SK-N-SH (cell line): ENCODE measurements at regions not wholly inside any gene's neighbourhood (a gene's known extent, or its start where the extent isn't known, plus 50 kb on each side); places are given as distances from the start of the nearest gene placed in this dataset.

Source experiments
- ELF1 ChIP-seq: IDR thresholded peaks from 2 replicates; pipeline ENCODE4 v1.4.0; 2012
- EP300 ChIP-seq, 2 experiments: IDR thresholded peaks; 2 replicates each; pipeline versions ENCODE4 v1.4.0 to v1.6.1; 2012; ENCODE audit warnings: borderline replicate concordance in 1 of 2, low read depth in 1 of 2, low read length in 1 of 2
- EZH2phosphoT487 ChIP-seq: fragments of 200-600 bp; sonication (generic); IDR thresholded peaks from 2 replicates; pipeline ENCODE4 v1.6.1; 2017; ENCODE audit warnings: low read depth, mixed run types, mild to moderate bottlenecking, antibody characterized with exemption, moderate library complexity, borderline replicate concordance
- FOXJ3 ChIP-seq: sonication (generic); formaldehyde crosslinking; IDR thresholded peaks from 2 replicates; pipeline ENCODE4 v1.5.1; 2020; ENCODE audit warnings: mild to moderate bottlenecking, missing genetic modification reagents
- FOXM1 ChIP-seq: IDR thresholded peaks from 2 replicates; pipeline ENCODE4 v1.4.0; 2012; ENCODE audit warnings: low read depth, mild to moderate bottlenecking
- GATA2 ChIP-seq: sonication (generic); formaldehyde crosslinking; IDR thresholded peaks from 2 replicates; pipeline ENCODE4 v1.5.0; 2020; ENCODE audit warnings: mild to moderate bottlenecking, missing genetic modification reagents
- IRF3 ChIP-seq: fragments of 150-350 bp; IDR thresholded peaks from 2 replicates; pipeline ENCODE4 v1.6.1; 2016; ENCODE audit warnings: mild to moderate bottlenecking, low read depth, low read length
- JUND ChIP-seq: IDR thresholded peaks from 2 replicates; pipeline ENCODE4 v1.4.0; 2012
- MAX ChIP-seq: IDR thresholded peaks from 2 replicates; pipeline ENCODE4 v1.4.0; 2012; ENCODE audit warnings: low read depth
- NFIC ChIP-seq: IDR thresholded peaks from 2 replicates; pipeline ENCODE4 v1.4.0; 2012; ENCODE audit warnings: borderline replicate concordance
- PBX3 ChIP-seq: IDR thresholded peaks from 2 replicates; pipeline ENCODE4; 2012
- RCOR1 ChIP-seq: fragments of 150-350 bp; IDR thresholded peaks from 2 replicates; pipeline ENCODE4 v1.6.1; 2017; ENCODE audit warnings: antibody characterized with exemption, low read length
- RFX5 ChIP-seq: IDR thresholded peaks from 2 replicates; pipeline ENCODE4 v1.6.1; 2012; ENCODE audit warnings: mild to moderate bottlenecking, improper control_type of control experiment, low read length
- RXRA ChIP-seq: IDR thresholded peaks from 2 replicates; pipeline ENCODE4 v1.4.0; 2012; ENCODE audit warnings: low read depth, mild to moderate bottlenecking, borderline replicate concordance
- SIN3A ChIP-seq: IDR thresholded peaks from 2 replicates; pipeline ENCODE4 v1.6.1; 2012; ENCODE audit warnings: low read depth, mild to moderate bottlenecking, low read length, moderate library complexity, borderline replicate concordance
- TCF12 ChIP-seq: IDR thresholded peaks from 2 replicates; pipeline ENCODE4 v1.4.0; 2012
- TEAD4 ChIP-seq: IDR thresholded peaks from 2 replicates; pipeline ENCODE4 v1.4.0; 2012; ENCODE audit warnings: mild to moderate bottlenecking, borderline replicate concordance; ENCODE audit not compliant: insufficient read depth
- USF2 ChIP-seq: fragments of 150-350 bp; IDR thresholded peaks from 2 replicates; pipeline ENCODE4 v1.6.1; 2017; ENCODE audit warnings: antibody characterized with exemption, low read length, low read depth, borderline replicate concordance
- TF ChIP-seq, protein P1 (sequence below): IDR thresholded peaks from 2 replicates; pipeline ENCODE4 v1.6.1; 2012; ENCODE audit warnings: mild to moderate bottlenecking, low read depth, low read length, moderate library complexity

DNA sequence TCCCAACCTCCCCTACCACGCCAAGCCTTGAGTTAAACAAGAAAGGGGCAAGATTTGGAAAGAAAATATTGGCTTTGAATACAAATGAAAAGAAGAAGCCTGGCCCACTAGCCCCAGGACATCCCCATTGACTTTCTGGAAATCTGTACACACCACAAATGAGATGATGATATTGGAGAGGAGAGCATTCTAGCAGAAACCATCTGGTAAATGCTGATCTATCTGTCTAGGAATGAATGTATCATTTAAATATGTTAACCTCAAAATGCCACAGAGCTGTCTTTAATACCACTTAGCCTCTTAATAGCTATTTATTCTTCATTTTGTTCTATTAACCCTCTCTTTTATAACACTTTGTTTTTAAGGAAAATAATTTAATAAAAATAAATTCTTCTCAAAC lies 270.2 kb upstream of the PDE4D start (continued):
- TF ChIP-seq EP300 (IDR thresholded peaks at IDR 0.05; ENCODE audit: borderline replicate concordance in 1 of 2, low read depth in 1 of 2, low read length in 1 of 2) (no peak), GATA2 (CRISPR knock-in tag) (no peak), SIN3A (no peak), EZH2phosphoT487 (no peak), IRF3 (no peak), TCF12 (peak; percentile 71), NFIC (no peak; the same call in 1 of the 2 replicates), RFX5 (no peak), MAX (no peak), TEAD4 (0 out of 2 replicates have a peak, but pooled peaks have one; percentile 30), PBX3 (peak; percentile 39), USF2 (no peak), ELF1 (no peak), JUND (peak; percentile 38; the same call in 1 of the 2 replicates), FOXJ3 (CRISPR knock-in tag) (no peak), RXRA (no peak), RCOR1 (no peak), FOXM1 (no peak)
- TF ChIP-seq, protein P1, sequence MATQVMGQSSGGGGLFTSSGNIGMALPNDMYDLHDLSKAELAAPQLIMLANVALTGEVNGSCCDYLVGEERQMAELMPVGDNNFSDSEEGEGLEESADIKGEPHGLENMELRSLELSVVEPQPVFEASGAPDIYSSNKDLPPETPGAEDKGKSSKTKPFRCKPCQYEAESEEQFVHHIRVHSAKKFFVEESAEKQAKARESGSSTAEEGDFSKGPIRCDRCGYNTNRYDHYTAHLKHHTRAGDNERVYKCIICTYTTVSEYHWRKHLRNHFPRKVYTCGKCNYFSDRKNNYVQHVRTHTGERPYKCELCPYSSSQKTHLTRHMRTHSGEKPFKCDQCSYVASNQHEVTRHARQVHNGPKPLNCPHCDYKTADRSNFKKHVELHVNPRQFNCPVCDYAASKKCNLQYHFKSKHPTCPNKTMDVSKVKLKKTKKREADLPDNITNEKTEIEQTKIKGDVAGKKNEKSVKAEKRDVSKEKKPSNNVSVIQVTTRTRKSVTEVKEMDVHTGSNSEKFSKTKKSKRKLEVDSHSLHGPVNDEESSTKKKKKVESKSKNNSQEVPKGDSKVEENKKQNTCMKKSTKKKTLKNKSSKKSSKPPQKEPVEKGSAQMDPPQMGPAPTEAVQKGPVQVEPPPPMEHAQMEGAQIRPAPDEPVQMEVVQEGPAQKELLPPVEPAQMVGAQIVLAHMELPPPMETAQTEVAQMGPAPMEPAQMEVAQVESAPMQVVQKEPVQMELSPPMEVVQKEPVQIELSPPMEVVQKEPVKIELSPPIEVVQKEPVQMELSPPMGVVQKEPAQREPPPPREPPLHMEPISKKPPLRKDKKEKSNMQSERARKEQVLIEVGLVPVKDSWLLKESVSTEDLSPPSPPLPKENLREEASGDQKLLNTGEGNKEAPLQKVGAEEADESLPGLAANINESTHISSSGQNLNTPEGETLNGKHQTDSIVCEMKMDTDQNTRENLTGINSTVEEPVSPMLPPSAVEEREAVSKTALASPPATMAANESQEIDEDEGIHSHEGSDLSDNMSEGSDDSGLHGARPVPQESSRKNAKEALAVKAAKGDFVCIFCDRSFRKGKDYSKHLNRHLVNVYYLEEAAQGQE: no peak
